ENCODE measurements at regions not wholly inside any gene's neighbourhood (a gene's known extent, or its start where the extent isn't known, plus 50 kb on each side); places are given as distances from the start of the nearest gene placed in this dataset.
"Not testable (repeated sequence)": the region's sequence is repeated elsewhere in the genome, so short reads cannot be mapped to it uniquely, and the experiment has no call there.

GRCh38 chr19:30941591-30941990 is 407.6 kb downstream of the TSHZ3 start:
- no peak overlapping the region for H3K4me3 ChIP-seq
- no peaks in the 10 kb centered on the region for H3K9me3 ChIP-seq
- no peaks in the 10 kb centered on the region for H3K27me3 ChIP-seq (ENCODE audit: low read depth)
- no peaks in the 10 kb centered on the region for H3K4me1 ChIP-seq
- in situ Hi-C loops (cut with MboI; ENCODE audit: low sequenced_read_pairs), result no loop called here
- H3K36me3 ChIP-seq (replicated peaks), result no peaks in the 10 kb centered on the region
- DNase-seq (ENCODE audit: low spot score in 2 of 2), result no peak

DNA sequence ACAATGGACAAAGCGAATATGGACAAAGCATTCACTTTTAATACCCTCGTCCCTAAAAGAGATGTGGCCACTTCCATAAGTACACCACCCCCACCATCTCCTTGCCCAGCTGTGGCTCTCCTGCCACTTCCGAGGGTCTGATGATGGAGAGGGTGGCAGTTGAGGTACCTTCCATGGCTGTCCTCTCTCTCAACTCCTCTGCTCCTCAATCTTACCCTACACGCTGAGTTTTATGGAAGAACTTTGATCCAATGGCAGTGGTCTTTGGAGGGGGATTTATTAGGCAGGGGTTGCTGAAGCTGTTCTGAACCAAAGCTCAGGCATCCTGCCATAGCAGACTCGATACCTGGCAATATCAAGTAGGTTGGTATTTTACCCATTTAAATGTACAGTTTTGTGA is 413.0 kb downstream of the TSHZ3 start:
- H3K9me3 ChIP-seq, result no peaks in the 10 kb centered on the region
- H3K27me3 ChIP-seq (ENCODE audit: low read depth), result no peaks in the 10 kb centered on the region
- in situ Hi-C loops (cut with MboI; ENCODE audit: low sequenced_read_pairs), result no loop called here
- no peak for DNase-seq (ENCODE audit: low spot score in 2 of 2)
- H3K4me1 ChIP-seq, result no peaks in the 10 kb centered on the region
- no peaks in the 10 kb centered on the region for H3K36me3 ChIP-seq (replicated peaks)
- no peak overlapping the region for H3K4me3 ChIP-seq

DNA sequence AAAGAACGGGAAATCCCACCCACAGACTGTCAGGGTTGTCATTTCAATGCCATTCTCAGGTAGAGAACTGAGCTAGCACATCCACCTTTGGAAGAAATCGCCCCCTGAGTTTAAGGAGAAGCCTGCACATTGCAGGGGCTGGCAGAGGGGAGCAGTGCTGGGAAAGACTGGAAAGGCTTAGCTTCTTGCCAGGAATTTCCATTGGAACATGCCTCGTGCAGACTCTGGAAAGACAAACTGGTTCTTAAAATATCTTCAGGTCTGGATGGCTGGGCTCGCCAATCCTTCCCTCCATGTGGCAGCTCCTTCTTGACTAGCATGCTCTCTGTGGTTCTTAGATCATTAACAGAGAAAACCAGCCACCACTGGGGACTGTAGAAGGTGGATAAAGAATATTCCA is 414.1 kb downstream of the TSHZ3 start:
- in situ Hi-C loops (cut with MboI; ENCODE audit: low sequenced_read_pairs), result no loop called here
- no peak overlapping the region for H3K4me3 ChIP-seq

DNA sequence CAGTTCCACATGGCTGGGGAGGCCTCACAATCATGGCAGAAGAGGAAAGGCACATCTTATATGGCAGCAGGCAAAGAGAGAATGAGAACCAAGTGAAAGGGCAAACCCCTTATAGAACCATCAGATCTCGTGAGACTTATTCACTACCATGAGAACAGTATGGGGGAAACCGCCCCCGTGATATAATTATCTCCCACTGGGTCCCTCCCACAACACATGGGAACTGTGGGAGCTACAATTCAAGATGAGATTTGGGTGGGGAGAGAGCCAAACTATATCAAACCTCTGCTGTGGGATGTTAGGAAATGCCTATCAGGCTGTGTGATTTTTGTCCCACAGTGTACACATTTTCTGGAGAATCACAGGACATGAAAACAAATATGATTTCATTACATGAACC is 415.8 kb downstream of the TSHZ3 start:
- H3K36me3 ChIP-seq (replicated peaks); DNase-seq (ENCODE audit: low spot score in 2 of 2); H3K27me3 ChIP-seq (ENCODE audit: low read depth); H3K4me1 ChIP-seq; H3K9me3 ChIP-seq; H3K4me3 ChIP-seq; in situ Hi-C loops (cut with MboI; ENCODE audit: low sequenced_read_pairs): not testable (repeated sequence)

More for the DNA sequence above, 414.1 kb downstream of the TSHZ3 start:
- no peak for DNase-seq (ENCODE audit: low spot score in 2 of 2)
- H3K9me3 ChIP-seq, result no peaks in the 10 kb centered on the region
- H3K36me3 ChIP-seq (replicated peaks), result no peaks in the 10 kb centered on the region
- no peaks in the 10 kb centered on the region for H3K27me3 ChIP-seq (ENCODE audit: low read depth)
- H3K4me1 ChIP-seq, result no peaks in the 10 kb centered on the region

- in situ Hi-C loops (cut with MboI; ENCODE audit: low sequenced_read_pairs), result no loop called here
- H3K4me3 ChIP-seq, result no peak overlapping the region
- no peaks in the 10 kb centered on the region for H3K4me1 ChIP-seq
- H3K9me3 ChIP-seq, result no peaks in the 10 kb centered on the region
- H3K36me3 ChIP-seq (replicated peaks), result no peaks in the 10 kb centered on the region
- no peak for DNase-seq (ENCODE audit: low spot score in 2 of 2)
- H3K27me3 ChIP-seq (ENCODE audit: low read depth), result no peaks in the 10 kb centered on the region
Measured at GRCh38 chr19:30932854-30933253, 416.4 kb downstream of the TSHZ3 start.

- no peaks in the 10 kb centered on the region for H3K36me3 ChIP-seq (replicated peaks)
- no peaks in the 10 kb centered on the region for H3K9me3 ChIP-seq
- no peak overlapping the region for H3K4me3 ChIP-seq
- no peaks in the 10 kb centered on the region for H3K27me3 ChIP-seq (ENCODE audit: low read depth)
- in situ Hi-C loops (cut with MboI; ENCODE audit: low sequenced_read_pairs), result no loop called here
- no peaks in the 10 kb centered on the region for H3K4me1 ChIP-seq
- DNase-seq (ENCODE audit: low spot score in 2 of 2), result no peak
Measured at GRCh38 chr19:30930941-30931706, 418.1 kb downstream of the TSHZ3 start.

GRCh38 chr19:30927705-30928104 is 421.5 kb downstream of the TSHZ3 start:
- no peak for DNase-seq (ENCODE audit: low spot score in 2 of 2)
- no peaks in the 10 kb centered on the region for H3K27me3 ChIP-seq (ENCODE audit: low read depth)
- in situ Hi-C loops (cut with MboI; ENCODE audit: low sequenced_read_pairs), result no loop called here
- no peaks in the 10 kb centered on the region for H3K9me3 ChIP-seq
- H3K4me3 ChIP-seq, result no peak overlapping the region
- H3K4me1 ChIP-seq, result no peaks in the 10 kb centered on the region
- H3K36me3 ChIP-seq (replicated peaks), result no peaks in the 10 kb centered on the region

DNA sequence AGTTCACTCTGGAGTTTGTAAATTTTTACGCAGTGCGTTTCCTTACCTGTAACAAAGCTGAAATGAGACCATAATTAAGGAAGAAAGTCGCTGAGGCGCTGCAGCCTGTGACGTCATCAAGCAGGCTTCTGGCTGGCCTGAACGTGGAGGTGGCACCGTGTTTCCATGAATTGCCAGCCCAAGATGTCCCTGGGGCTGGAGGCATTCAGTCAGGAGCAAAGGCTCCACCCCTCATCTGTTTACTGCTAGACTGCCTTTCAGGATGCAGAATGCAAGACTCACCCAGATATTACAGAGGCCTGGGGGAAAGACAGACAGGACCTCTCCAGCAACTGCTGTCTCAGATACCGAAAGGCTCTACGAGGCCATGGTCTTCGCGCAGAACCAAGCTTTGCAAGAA is 424.6 kb downstream of the TSHZ3 start:
- no peaks in the 10 kb centered on the region for H3K27me3 ChIP-seq (ENCODE audit: low read depth)
- no peaks in the 10 kb centered on the region for H3K36me3 ChIP-seq (replicated peaks)
- no peaks in the 10 kb centered on the region for H3K4me1 ChIP-seq
- in situ Hi-C loops (cut with MboI; ENCODE audit: low sequenced_read_pairs), result no loop called here
- H3K9me3 ChIP-seq, result no peaks in the 10 kb centered on the region
- no peak overlapping the region for H3K4me3 ChIP-seq
- DNase-seq (ENCODE audit: low spot score in 2 of 2), result no peak

GRCh38 chr19:30924069-30924636 is 425.1 kb downstream of the TSHZ3 start:
- Histone ChIP-seq H3K27me3 (ENCODE audit: low read depth) (no peaks in the 10 kb centered on the region), H3K36me3 (replicated peaks) (no peaks in the 10 kb centered on the region), H3K9me3 (no peaks in the 10 kb centered on the region), H3K4me3 (no peak overlapping the region), H3K4me1 (no peaks in the 10 kb centered on the region)
- DNase-seq (ENCODE audit: low spot score in 2 of 2), result no peak
- in situ Hi-C loops (cut with MboI; ENCODE audit: low sequenced_read_pairs), result no loop called here

DNA sequence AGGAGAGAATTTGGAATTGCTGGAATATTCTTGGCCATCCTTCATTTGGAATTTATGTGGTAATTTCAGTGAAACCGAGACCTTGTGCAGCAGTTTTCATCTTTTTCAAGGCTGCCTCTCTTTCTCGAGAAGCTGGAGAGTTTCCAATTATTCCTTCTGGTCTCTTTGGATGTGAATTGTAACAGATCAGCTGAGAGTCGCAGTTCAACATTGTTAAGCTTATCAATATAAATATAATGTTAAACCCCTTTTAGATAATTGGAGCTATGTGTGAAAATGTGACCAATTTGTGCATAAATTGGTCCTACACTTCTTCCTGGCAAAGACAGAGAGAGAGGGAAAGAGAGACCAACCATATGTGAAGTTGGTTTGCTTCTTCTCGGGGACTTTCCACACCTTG is 425.6 kb downstream of the TSHZ3 start:
- in situ Hi-C loops (cut with MboI; ENCODE audit: low sequenced_read_pairs), result no loop called here
- DNase-seq (ENCODE audit: low spot score in 2 of 2), result no peak
- no peaks in the 10 kb centered on the region for H3K4me1 ChIP-seq
- H3K9me3 ChIP-seq, result no peaks in the 10 kb centered on the region
- H3K27me3 ChIP-seq (ENCODE audit: low read depth), result no peaks in the 10 kb centered on the region
- no peaks in the 10 kb centered on the region for H3K36me3 ChIP-seq (replicated peaks)
- no peak overlapping the region for H3K4me3 ChIP-seq

GRCh38 chr19:30923096-30923495 is 426.1 kb downstream of the TSHZ3 start:
- Histone ChIP-seq H3K9me3 (no peaks in the 10 kb centered on the region), H3K4me1 (no peaks in the 10 kb centered on the region), H3K36me3 (replicated peaks) (no peaks in the 10 kb centered on the region), H3K27me3 (ENCODE audit: low read depth) (no peaks in the 10 kb centered on the region), H3K4me3 (no peak overlapping the region)
- DNase-seq (ENCODE audit: low spot score in 2 of 2), result no peak
- in situ Hi-C loops (cut with MboI; ENCODE audit: low sequenced_read_pairs), result no loop called here

GRCh38 chr19:30920222-30920621 is 429.0 kb downstream of the TSHZ3 start:
- Histone ChIP-seq H3K4me3 (no peak overlapping the region), H3K9me3 (no peaks in the 10 kb centered on the region), H3K27me3 (ENCODE audit: low read depth) (no peaks in the 10 kb centered on the region), H3K4me1 (no peaks in the 10 kb centered on the region), H3K36me3 (replicated peaks) (no peaks in the 10 kb centered on the region)
- in situ Hi-C loops (cut with MboI; ENCODE audit: low sequenced_read_pairs), result no loop called here
- DNase-seq (ENCODE audit: low spot score in 2 of 2), result no peak

DNA sequence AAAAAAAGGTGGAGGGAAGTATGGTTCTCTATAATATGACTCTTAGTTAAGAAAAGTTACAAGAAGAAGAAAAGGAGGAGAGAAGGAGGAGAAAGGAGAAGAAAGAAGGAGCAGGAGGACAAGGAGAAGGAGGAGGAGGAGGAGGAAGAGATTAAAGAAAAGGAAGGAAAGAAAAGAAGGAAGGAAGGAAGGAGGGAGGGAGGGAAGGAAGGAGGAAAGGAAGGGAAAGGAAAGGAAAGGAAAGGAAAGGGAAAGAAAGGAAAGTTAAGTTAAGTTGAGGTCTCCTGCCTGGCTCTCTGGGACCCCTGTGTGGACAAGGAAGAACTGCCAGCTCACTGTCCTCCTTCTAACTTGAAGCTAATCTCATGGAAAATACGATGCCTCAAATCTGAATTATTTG is 429.5 kb downstream of the TSHZ3 start:
- in situ Hi-C loops (cut with MboI; ENCODE audit: low sequenced_read_pairs), result no loop called here
- Histone ChIP-seq H3K4me1 (no peaks in the 10 kb centered on the region), H3K9me3 (no peaks in the 10 kb centered on the region), H3K27me3 (ENCODE audit: low read depth) (no peaks in the 10 kb centered on the region), H3K4me3 (no peak overlapping the region), H3K36me3 (replicated peaks) (no peaks in the 10 kb centered on the region)
- no peak for DNase-seq (ENCODE audit: low spot score in 2 of 2)

DNA sequence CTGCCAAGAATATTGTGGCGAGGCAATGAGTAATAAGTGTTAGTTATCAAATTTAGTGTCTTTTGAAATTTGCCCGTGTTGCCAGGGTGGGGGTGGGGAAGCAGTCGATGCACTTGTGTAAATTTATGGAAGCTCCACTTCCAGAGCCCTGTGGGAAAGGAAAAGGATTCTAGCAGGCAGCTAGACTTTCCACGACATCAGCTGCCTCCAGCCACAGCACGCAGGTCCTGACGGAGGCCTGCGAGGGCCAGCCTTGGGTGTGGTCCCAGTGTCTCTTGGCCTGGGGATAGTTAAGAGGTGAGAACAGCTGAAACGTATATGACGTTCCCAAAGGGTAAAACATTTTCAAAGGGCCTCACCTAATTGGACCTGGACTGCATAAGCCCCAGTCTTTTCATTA is 433.0 kb downstream of the TSHZ3 start:
- no peak overlapping the region for H3K4me3 ChIP-seq
- no peak for DNase-seq (ENCODE audit: low spot score in 2 of 2)
- in situ Hi-C loops (cut with MboI; ENCODE audit: low sequenced_read_pairs), result no loop called here
- no peaks in the 10 kb centered on the region for H3K36me3 ChIP-seq (replicated peaks)
- H3K4me1 ChIP-seq, result no peaks in the 10 kb centered on the region
- no peaks in the 10 kb centered on the region for H3K9me3 ChIP-seq
- H3K27me3 ChIP-seq (ENCODE audit: low read depth), result no peaks in the 10 kb centered on the region

DNA sequence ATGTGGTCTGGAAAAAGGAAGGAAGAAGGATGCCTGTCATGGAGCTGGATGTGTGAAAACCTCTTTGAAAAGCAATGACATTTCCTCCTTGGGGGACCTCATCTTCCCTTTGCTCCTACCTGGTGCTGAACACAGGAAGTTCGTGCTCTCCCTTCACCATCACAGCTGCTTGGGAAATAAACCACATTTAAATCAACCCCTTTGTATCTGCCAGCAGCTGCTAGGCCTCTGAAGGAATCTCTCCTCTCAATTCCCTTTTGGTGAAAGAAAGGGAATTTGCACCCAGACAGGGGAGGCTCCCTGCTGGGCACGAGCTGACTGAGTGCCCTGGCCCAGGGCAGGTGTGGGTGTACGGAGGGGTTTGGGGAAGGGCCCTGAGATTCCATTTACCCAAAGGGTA is 437.7 kb downstream of the TSHZ3 start:
- Histone ChIP-seq H3K27me3 (ENCODE audit: low read depth) (no peaks in the 10 kb centered on the region), H3K4me1 (no peaks in the 10 kb centered on the region), H3K9me3 (no peaks in the 10 kb centered on the region), H3K36me3 (replicated peaks) (no peaks in the 10 kb centered on the region), H3K4me3 (no peak overlapping the region)
- in situ Hi-C loops (cut with MboI; ENCODE audit: low sequenced_read_pairs), result no loop called here
- no peak for DNase-seq (ENCODE audit: low spot score in 2 of 2)
